AG10803 (cell line): ENCODE measurements at regions not wholly inside any gene's neighbourhood (a gene's known extent, or its start where the extent isn't known, plus 50 kb on each side); places are given as distances from the start of the nearest gene placed in this dataset.

Source experiments
- DNase-seq: peaks from one replicate; pipeline ENCODE4 v3.0.0; 2010; ENCODE audit warnings: low read depth
- H3K4me3 ChIP-seq: 2 replicates; pipeline ENCODE4 v1.5.1; 2011; ENCODE audit warnings: mild to moderate bottlenecking, low read length, control low read depth
- TF ChIP-seq, protein P1 (sequence below): conservative IDR thresholded peaks from 2 replicates; pipeline ENCODE4 v1.5.1; 2011; ENCODE audit warnings: mild to moderate bottlenecking, low read length, control low read depth, inconsistent platforms

DNA sequence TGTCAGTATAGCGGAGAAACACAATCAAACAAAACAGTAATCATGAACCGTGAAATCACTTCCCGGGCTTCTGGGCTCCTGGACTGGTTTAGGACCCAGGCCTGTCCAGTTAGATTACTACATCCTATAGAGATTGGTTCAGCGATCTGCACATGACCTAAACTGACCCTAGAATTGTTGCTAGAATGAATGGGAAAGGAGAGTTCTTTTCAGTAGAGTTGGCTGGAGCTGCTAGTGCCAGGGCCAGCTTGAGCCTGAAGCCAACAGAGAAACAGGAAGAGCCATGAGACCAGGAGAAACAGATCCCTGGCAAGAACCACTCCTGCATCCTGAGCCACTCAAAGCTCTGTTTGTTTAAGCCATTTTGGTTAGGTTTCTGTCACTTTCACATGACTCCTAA, 474.3 kb upstream of the C1orf87 start:
- no peak for DNase-seq
- TF ChIP-seq, protein P1, sequence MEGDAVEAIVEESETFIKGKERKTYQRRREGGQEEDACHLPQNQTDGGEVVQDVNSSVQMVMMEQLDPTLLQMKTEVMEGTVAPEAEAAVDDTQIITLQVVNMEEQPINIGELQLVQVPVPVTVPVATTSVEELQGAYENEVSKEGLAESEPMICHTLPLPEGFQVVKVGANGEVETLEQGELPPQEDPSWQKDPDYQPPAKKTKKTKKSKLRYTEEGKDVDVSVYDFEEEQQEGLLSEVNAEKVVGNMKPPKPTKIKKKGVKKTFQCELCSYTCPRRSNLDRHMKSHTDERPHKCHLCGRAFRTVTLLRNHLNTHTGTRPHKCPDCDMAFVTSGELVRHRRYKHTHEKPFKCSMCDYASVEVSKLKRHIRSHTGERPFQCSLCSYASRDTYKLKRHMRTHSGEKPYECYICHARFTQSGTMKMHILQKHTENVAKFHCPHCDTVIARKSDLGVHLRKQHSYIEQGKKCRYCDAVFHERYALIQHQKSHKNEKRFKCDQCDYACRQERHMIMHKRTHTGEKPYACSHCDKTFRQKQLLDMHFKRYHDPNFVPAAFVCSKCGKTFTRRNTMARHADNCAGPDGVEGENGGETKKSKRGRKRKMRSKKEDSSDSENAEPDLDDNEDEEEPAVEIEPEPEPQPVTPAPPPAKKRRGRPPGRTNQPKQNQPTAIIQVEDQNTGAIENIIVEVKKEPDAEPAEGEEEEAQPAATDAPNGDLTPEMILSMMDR, result no peak
- H3K4me3 ChIP-seq, result no peak overlapping the region

DNA sequence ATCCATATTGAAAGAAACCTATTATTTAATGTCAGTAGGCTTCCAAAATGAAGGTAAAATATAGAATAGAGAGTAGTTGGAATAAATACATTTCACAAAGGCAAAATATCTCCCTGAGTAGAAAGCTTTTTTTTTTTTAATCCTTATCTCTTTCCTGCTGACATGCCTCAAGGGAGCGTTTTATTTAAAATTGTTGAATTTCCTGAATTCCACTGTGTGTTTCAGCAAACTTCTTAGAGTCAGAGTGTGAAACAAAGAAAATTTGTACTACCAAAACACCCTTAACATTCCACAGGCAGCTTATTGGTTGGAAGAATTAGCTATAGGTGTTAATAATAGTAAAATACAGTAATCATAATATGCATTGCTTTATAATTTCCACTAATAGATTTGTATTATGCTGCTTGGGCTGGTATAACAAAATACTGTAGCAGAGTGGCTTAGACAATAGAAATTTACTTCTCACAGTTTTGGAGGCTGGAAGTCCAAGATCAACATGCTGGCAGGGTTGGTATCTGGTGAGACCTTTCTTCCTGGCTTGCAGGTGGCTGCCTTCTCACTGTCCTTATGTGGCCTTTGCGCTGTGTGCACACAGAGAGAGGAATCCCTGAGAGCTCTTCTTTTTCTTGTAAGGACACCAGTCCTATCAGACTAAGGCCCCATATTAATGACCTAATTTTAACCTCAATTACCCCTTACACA, 468.4 kb upstream of the C1orf87 start:
- TF ChIP-seq, protein P1, result no peak
- DNase-seq, result no peak
- H3K4me3 ChIP-seq, result no peak overlapping the region

DNA sequence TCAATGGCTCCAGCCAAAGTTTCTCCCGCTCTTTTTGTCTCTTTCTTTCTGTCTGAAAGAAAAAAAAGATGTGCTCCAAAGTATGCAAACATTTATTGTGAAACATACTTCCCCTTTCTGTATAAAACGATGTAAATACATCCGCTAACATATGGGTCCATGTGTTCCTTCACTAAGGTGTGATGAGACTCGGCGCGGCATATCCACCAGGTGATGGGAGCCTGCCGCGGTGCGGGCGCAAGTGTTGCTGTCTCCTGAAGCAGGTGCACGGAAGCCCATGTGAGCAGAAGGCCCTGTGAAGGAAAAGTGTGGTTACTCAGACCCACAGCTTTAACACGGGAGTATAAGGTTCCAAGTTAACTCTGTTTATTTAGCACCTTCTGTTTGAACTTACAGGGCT, 466.6 kb upstream of the C1orf87 start:
- TF ChIP-seq, protein P1, result no peak
- no peak for DNase-seq
- no peak overlapping the region for H3K4me3 ChIP-seq

DNA sequence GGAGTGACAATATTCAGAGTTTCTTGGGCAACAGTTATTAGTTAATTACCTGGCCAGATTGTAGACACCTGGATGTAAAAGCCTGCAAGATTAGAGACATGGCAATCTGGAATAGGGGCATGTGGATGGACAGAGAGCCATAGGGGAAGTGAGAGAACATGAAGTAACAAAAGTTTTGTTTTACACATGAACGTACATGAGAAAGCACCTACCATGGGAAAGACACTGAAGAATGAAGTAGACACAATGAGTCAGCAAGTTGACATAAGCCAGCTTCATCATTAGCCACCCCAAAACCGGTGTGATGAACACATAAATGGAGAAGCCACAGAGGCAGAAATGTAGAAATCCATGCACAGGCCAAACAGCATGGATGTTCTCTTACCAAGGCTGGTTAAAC, 462.1 kb upstream of the C1orf87 start:
- TF ChIP-seq, protein P1, result no peak
- no peak for DNase-seq
- no peak overlapping the region for H3K4me3 ChIP-seq

DNA sequence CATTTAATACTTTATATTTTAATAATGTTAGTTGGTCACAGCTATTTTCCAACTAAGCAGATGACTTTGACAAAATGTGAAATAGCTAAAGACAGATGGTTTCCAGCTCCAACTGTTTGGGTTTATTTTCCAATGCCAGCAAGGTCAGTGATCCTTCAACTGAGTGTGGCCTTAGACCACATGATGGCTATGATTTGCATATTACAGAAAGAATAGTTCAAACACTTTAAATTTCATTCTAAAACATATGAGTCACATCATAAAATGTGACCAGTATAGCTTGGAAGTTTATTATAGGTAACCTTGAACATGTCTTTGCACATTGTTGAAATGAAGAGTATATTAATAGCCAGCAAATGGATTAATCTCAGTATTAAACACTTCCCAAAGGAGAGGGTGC, 454.0 kb upstream of the C1orf87 start:
- H3K4me3 ChIP-seq, result no peak overlapping the region
- DNase-seq, result no peak
- TF ChIP-seq, protein P1, result no peak

DNA sequence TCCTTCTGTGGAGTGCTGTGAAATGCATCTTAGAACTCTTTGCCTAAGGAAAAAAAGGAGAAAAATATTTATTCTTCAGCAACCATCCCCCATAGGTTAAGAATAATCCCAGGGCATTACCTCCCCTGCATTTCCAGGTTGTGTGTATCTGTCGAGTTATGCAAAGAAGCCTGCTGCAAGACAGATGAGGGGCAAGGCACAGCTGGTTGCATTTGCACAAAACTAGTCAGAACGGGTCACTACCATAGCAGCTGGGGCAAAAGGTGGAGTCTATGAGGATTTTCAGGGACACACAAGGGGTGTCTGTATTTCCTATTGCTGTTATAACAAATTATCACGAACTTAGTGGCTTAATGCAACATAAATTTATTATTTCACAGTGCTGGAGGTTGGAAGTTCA, 443.4 kb upstream of the C1orf87 start:
- TF ChIP-seq, protein P1, result no peak
- H3K4me3 ChIP-seq, result no peak overlapping the region
- no peak for DNase-seq

DNA sequence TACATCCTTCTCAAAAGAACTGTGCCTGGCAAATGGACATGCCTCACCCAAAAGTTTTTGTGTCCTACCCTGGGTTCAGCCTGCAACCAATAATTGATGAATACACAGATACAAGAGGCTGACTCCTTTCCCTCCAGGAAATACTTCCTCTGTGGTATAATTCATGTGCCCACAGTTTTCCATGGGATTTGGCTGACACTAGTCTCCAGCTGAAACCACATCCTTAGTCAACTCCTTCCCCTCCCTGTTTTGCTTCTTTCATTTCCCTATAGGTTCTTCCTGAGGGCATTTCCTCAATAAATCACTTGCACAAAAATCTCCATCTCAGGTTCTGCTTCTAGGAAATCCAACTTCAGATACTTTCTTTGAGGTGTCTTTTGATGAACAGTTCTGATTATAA, 436.6 kb upstream of the C1orf87 start:
- DNase-seq, result no peak
- TF ChIP-seq, protein P1, result no peak
- H3K4me3 ChIP-seq, result no peak overlapping the region
